ENCODE measurements at regions not wholly inside any gene's neighbourhood (a gene's known extent, or its start where the extent isn't known, plus 50 kb on each side); places are given as distances from the start of the nearest gene placed in this dataset.

- DNase-seq, result no peak
Measured at GRCh38 chr15:97126553-97127233, 796.2 kb downstream of the NR2F2 start.

- no peak for DNase-seq
Measured at GRCh38 chr15:97129674-97130073, 799.2 kb downstream of the NR2F2 start.

- no peak for DNase-seq
Measured at GRCh38 chr15:97140216-97140615, 809.7 kb downstream of the NR2F2 start.

DNA sequence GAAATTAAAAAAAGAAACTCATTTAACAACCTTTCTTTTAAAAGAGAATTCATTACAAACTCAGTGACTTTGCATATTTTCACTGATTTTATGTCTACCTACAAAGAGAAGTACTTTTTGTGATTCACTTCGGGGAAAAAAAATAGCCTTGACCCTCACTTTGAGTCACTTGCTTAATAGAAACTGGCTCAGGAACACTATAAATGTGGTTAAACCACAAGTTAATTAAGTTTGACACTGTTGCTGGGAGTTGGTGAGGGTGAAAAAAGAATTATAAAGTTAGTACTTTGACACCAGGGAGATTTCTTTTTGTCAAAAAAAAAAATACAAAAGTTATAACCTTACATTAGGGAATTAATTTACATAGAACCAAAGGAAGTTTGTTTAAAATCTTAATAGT is 810.9 kb downstream of the NR2F2 start:
- DNase-seq, result no peak

DNA sequence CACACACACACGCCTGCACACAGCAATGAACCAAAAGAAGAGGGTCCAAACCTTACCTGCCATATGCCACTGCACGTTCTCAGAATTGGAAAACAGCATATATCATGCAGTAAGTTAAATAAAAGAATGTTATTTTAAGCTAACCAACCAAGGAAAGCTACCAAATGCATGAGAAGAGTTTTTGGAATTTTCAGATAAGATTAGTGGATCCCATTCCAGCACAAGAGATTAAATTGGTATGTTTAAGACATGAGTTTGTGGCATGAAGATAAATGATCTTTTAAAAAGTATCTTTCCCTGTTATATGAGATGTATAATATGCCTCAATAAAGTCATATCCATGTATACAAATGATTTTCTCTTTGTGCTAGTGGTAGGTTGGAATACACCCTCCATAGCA is 811.4 kb downstream of the NR2F2 start:
- no peak for DNase-seq

GRCh38 chr15:97143592-97144376 is 813.3 kb downstream of the NR2F2 start:
- no peak for DNase-seq

DNA sequence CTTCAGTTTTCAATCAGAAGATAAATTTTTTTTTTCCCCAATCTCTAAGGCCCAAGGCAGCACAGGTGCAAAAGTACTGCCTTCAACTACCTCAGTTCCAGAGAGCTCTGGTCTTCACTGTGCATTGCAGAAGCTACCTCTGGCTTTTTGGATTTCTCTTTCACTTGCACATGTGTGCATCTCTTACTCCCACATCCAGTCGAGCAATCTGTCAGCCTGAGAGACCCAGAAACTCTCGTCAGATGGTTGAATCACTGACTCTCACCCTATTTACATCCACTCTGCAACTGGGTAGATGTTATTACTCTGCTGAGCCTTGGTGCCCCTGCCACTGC is 813.8 kb downstream of the NR2F2 start:
- no peak for DNase-seq

GRCh38 chr15:97146929-97147870 is 813.3 kb upstream of the ARRDC4 start:
- DNase-seq, result no peak

DNA sequence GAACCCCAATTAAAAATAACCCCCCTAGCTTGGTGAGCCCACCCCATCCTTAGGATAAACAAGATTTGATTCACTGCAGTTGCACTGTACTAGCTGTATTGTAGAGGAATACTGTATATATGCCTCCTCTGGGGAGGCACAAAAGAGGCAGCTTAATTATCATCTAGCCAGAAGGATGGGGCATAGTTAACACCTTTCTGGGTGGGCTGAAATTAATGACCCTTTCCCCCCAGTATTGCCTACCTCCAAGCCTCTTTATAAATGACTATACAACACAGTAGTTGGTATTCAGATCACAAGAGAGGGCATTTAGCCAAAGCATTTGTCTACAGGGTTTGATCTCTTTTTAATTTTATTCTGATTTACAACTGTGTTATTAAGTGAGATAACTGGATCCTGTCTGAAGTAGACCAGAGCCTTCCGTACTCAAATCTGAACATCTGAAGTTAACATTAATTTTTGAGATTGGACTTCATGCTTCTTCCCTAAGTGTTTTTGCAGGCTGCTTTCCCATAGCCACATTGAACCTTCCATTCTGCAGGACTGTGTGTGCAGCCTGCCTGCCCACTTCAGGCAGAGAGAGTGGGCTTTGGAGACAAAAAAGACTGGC is 807.0 kb upstream of the ARRDC4 start:
- no peak for DNase-seq

GRCh38 chr15:97156739-97157265 is 803.7 kb upstream of the ARRDC4 start:
- no peak for DNase-seq

DNA sequence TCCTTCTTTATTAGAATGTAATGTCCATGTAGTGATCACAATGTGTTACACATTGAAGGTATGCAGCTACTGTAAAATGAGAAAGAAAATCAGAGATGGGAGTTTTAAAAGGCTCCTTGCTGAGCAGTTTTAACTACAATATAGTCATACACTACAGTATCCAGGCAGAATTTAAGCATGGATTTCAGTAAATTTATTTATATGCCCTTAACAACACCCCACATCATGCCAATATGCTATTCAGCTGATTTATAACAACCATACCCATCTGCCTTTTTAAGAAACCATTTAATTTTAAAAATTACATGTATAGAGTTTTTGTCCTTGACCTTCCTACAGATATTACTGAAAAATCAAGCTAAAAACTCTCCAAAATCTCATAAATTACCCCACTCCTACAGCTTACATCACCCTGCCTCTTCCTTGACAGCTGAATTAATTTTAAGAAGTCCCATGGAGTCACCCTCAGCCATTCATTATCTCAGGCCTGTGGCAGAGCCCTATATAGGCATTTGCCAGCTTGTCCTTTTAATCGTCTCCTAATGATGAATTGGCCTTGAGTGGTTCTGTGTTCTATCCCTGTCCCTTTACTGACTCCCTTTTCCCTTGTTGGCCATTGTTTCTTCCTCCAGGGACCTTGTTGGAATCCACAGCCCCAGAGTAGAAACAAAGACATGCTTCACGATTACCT is 797.6 kb upstream of the ARRDC4 start:
- no peak for DNase-seq

DNA sequence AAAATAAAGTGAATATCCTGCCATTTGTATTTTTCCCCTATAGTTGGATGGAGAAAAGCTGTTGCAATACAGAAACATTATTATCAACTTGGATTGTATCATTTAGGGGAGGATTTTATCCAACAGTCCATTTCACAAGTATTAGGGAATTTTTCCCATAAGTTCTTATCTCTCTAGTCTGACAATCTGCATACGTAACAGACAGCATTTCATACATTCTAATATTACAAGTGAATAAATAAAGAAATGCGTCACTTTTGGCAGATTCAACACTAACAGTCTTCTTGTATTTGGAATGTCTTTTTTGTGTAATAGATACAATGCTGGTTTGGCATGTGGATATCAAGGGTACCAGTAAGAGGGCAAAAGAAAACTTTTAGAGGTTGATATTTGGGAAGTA is 795.3 kb upstream of the ARRDC4 start:
- no peak for DNase-seq

DNA sequence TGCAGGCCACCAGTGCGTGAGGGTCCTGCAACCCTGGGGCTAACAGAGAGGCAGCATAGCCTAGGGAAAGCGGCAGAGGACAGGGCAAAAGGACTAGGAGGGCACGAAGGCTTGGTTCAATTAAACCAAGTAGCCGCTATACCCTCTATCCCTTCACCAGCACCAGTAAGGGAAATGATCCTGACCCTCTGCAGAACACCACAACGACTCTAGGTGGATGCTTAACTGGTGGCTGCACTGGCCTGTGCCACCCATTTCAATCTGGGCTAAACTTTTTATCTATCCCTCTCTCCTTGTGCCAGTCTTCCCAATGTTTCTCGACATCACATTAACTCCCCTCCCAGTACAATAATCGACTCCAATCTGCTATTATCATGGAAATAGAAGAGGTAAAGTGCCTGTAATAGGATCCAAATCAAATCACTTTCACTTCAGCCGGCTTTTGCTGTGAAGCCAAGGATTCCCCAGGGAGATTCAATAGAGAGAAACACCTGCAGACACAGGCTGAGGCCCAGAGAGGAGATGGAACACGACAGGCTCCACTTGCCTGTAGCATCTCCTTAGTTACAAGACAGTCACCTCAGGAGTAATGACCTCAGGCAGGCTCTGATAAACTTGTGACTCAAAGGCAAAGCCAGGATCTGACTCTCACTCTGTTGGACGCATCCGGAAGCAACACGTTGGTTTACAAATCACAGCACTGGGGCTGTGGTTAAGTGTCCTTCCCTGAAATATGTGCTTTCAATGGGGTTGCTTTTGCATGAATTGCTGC is 791.6 kb upstream of the ARRDC4 start:
- peak; percentile 6 for DNase-seq

DNA sequence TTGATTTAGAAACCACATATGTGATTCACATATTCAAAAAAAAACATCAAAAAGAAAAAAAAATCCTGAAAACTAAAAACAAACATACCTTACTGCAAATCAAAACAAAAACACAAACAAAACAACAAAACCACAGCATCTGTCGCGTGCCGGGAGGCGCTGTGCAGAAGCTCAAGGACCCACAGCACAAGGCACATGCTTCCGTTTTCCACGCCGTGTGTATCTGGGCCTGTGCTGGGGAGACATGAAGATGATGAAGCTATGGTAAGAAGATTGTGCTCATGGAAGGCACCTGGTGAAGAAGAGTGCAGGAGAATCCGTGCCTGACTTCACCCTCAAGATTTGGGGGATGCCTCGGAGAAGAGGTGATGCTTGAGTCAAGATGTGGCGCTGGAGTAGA is 788.9 kb upstream of the ARRDC4 start:
- DNase-seq, result no peak

- no peak for DNase-seq
Measured at GRCh38 chr15:97174886-97175540, 785.5 kb upstream of the ARRDC4 start.

- no peak for DNase-seq
Measured at GRCh38 chr15:97177151-97177577, 783.3 kb upstream of the ARRDC4 start.

GRCh38 chr15:97182581-97182980 is 777.9 kb upstream of the ARRDC4 start:
- DNase-seq, result no peak

DNA sequence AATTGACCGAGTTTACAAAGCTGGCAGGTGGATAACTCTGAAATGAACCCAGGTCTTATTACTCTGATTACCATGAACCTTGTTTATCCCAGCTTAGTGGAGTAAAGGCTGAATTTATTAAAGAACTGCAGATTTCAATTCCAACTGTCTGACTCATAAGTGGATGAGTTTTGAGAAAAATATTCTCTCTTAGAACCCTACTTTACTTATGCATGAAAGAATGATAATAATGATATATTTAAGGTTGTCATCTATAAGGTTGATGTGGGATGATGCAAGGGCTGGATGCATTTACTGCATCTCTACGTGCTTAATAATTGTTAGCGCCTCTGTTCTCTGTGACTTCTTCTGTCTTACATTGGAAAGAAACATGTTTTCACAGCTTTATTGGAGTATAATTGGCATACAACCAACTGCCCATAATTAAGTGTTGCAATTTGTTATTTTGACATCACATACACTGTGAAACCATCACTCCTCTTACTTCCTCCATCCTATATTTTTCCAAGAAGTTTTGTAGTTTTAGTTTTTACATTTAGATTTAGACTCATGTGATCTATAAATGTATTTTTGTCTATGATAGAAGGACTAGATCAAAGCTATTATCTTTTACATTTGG is 771.2 kb upstream of the ARRDC4 start:
- DNase-seq, result no peak

DNA sequence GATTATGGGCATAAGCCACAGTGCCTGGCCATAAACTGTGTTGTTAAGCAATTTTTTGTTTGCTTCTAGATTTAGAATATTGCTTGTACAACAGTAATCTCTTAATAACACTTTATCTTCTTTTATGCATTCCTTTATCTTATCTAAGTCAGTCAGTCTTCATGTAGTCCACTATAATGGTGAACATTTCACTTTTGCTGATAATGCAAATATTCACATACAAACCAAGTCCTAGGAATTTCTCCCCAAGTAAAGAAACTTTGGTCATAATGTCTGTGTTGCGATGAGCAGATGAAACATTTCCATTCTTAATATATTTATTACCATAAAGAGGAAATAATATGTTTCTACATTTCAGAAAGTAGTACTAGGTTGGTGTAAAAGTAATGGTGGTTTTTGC is 765.8 kb upstream of the ARRDC4 start:
- no peak for DNase-seq
